ENCODE measurements at regions not wholly inside any gene's neighbourhood (a gene's known extent, or its start where the extent isn't known, plus 50 kb on each side); places are given as distances from the start of the nearest gene placed in this dataset.

DNA sequence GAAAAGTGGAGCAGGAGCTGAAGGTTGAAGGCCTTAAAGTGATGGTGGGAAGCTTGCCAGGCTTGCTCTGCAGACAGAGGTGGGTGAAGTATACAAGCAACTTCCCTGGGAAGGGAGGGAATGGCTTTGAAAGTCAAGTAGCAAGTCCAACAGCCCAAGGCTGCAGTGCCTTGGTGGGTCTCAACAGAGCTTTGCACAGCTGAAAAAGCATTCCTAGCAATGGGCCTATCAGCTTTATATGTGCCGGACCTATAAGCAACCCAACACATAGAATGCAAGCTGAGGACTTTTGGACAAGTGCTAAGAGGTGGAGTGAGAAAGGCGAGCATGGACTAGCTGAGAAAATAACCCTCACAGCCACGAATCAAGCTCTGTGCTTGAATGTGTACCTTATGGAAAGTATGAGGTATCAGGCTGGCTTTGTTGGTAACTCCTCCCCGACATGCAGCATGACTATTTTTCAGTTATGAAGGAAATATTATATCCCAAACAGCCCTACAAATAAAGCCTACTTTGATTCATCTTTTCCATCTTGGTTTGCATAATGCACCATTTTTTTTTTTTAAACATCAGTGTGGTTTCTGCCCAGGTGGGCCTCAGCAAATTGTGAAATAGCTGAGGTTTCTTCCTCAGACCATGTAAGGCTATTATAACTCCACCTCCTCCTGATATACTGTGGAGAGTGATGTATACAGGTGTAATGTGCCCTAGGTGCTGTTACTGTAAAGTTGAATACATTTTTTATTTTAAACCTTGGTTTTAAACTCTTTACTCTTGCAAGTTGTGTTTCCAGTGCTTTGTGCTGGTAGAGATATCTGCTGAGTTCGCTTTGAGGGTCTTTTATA, 241.4 kb upstream of the CXCR4 start:
- no TSS peak for BruUV-seq (replicated peaks)
- no peak overlapping the region for H3K27ac Mint-ChIP-seq (ENCODE audit: unreplicated experiment)
- TF ChIP-seq CTCF (IDR thresholded peaks at IDR 0.05; ENCODE audit: unreplicated experiment) = no peak
- no peak for DNase-seq
- H3K36me3 Mint-ChIP-seq (ENCODE audit: insufficient read depth, unreplicated experiment) = no peaks in the 10 kb centered on the region
- CTCF ChIA-PET = no interaction called here
- H3K27me3 Mint-ChIP-seq (ENCODE audit: unreplicated experiment) = no peaks in the 10 kb centered on the region
- no peak overlapping the region for H3K4me3 Mint-ChIP-seq (ENCODE audit: low read depth, unreplicated experiment)
- intact Hi-C loops (cut with micrococcal nuclease; ENCODE audit: unreplicated experiment) = no loop called here
- no peaks in the 10 kb centered on the region for H3K4me1 Mint-ChIP-seq (ENCODE audit: low read depth, unreplicated experiment)
- no peaks in the 10 kb centered on the region for H3K9me3 Mint-ChIP-seq (ENCODE audit: low read depth, unreplicated experiment)

GRCh38 chr2:136358576-136358975, 240.6 kb upstream of the CXCR4 start:
- Mint-ChIP-seq H3K4me1 (ENCODE audit: low read depth, unreplicated experiment) (no peaks in the 10 kb centered on the region), H3K27ac (ENCODE audit: unreplicated experiment) (no peak overlapping the region), H3K36me3 (ENCODE audit: insufficient read depth, unreplicated experiment) (no peaks in the 10 kb centered on the region), H3K27me3 (ENCODE audit: unreplicated experiment) (no peaks in the 10 kb centered on the region), H3K4me3 (ENCODE audit: low read depth, unreplicated experiment) (no peak overlapping the region), H3K9me3 (ENCODE audit: low read depth, unreplicated experiment) (no peaks in the 10 kb centered on the region)
- DNase-seq = no peak
- TF ChIP-seq CTCF (IDR thresholded peaks at IDR 0.05; ENCODE audit: unreplicated experiment) = no peak
- intact Hi-C loops (cut with micrococcal nuclease; ENCODE audit: unreplicated experiment) = no loop called here
- CTCF ChIA-PET = no interaction called here
- no TSS peak for BruUV-seq (replicated peaks)

DNA sequence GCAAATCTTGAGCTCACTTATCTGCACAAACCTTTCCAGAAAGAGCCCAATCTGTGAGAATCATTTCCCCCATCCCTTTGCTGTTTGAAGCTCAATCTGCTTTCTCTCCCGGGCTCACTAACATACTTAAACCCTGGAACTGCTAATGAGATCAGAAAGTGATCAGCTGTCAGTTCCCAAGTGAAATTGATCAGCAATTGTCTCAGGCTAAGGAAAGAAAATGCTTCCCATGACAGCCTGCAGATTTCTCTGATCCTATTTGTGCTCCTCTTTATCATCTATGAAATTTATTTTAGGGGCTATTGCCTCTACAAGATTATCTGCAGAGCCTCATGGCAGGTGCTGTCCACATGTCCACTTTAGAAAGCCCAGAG, 239.0 kb upstream of the CXCR4 start:
- BruUV-seq (replicated peaks) = no TSS peak
- Mint-ChIP-seq H3K27me3 (ENCODE audit: unreplicated experiment) (no peaks in the 10 kb centered on the region), H3K36me3 (ENCODE audit: insufficient read depth, unreplicated experiment) (no peaks in the 10 kb centered on the region), H3K4me3 (ENCODE audit: low read depth, unreplicated experiment) (no peak overlapping the region), H3K4me1 (ENCODE audit: low read depth, unreplicated experiment) (no peaks in the 10 kb centered on the region), H3K9me3 (ENCODE audit: low read depth, unreplicated experiment) (no peaks in the 10 kb centered on the region), H3K27ac (ENCODE audit: unreplicated experiment) (no peak overlapping the region)
- DNase-seq = no peak
- intact Hi-C loops (cut with micrococcal nuclease; ENCODE audit: unreplicated experiment) = no loop called here
- CTCF ChIA-PET = interaction anchor here (0.7 kb wide), 1 partner anchor 553 kb away, joined by 5 read pairs; no protein-coding TSS in a partner anchor
- TF ChIP-seq CTCF (IDR thresholded peaks at IDR 0.05; ENCODE audit: unreplicated experiment) = no peak

DNA sequence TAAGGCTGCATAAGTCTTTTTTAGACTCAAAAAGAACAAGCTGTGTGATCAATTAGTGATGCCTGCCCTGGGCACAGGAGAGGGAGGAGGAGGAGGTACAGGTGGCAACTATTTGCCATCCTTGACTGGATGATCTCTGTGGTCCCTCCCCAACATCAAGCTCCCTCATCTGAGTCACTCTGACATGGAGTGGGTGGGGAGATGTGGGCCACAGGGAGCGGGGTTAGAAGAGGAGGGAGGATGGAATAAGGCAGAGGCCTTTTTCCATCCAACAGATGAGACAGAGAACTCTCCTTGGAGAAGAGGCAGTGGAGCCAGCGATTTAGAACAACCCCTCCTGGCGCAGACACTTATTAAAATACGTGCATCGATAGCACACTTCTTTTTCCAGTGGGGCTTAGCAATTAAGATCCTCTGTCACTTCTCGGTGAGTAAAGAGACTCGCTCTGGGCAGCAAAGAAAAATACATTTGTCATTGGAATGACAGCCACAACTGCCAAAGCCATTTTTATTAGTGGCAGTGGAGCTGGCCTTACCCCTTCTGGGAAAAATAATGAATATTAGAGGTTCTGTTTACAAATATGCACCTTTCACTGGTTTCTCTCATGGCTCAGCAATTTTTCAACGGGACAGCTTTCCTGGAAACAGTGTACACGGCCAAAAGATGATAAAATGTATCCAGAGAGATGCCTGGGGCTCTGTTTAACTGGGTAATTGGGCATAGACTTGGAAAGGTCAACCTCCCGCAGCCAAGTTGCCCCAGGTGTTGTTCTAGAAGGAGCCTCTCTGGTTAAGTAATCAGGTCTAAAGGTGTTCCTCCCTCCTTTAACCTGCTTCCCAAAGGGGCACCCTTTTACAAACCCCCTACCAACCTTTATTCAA, 238.4 kb upstream of the CXCR4 start:
- intact Hi-C loops (cut with micrococcal nuclease; ENCODE audit: unreplicated experiment) = no loop called here
- no TSS peak for BruUV-seq (replicated peaks)
- H3K27ac Mint-ChIP-seq (ENCODE audit: unreplicated experiment) = no peak overlapping the region

More for the DNA sequence above, 238.4 kb upstream of the CXCR4 start:
- H3K4me3 Mint-ChIP-seq (ENCODE audit: low read depth, unreplicated experiment) = no peak overlapping the region
- no peaks in the 10 kb centered on the region for H3K36me3 Mint-ChIP-seq (ENCODE audit: insufficient read depth, unreplicated experiment)
- TF ChIP-seq CTCF (IDR thresholded peaks at IDR 0.05; ENCODE audit: unreplicated experiment) = no peak
- H3K27me3 Mint-ChIP-seq (ENCODE audit: unreplicated experiment) = no peaks in the 10 kb centered on the region
- no peaks in the 10 kb centered on the region for H3K4me1 Mint-ChIP-seq (ENCODE audit: low read depth, unreplicated experiment)
- H3K9me3 Mint-ChIP-seq (ENCODE audit: low read depth, unreplicated experiment) = no peaks in the 10 kb centered on the region
- CTCF ChIA-PET = no interaction called here
- no peak for DNase-seq
